HG03280 (cell line): ENCODE measurements at regions not wholly inside any gene's neighbourhood (a gene's known extent, or its start where the extent isn't known, plus 50 kb on each side); places are given as distances from the start of the nearest gene placed in this dataset.

ENCODE experiments used
- ATAC-seq: cut with Tn5 transposase; IDR thresholded peaks from one replicate; pipeline ENCODE4 v1.9.1; 2021; ENCODE audit warnings: mild to moderate bottlenecking, moderate library complexity; ENCODE audit not compliant: unreplicated experiment

- no peak for ATAC-seq
Measured at GRCh38 chr17:77409282-77410161, 268.8 kb downstream of the SEC14L1 start.

DNA sequence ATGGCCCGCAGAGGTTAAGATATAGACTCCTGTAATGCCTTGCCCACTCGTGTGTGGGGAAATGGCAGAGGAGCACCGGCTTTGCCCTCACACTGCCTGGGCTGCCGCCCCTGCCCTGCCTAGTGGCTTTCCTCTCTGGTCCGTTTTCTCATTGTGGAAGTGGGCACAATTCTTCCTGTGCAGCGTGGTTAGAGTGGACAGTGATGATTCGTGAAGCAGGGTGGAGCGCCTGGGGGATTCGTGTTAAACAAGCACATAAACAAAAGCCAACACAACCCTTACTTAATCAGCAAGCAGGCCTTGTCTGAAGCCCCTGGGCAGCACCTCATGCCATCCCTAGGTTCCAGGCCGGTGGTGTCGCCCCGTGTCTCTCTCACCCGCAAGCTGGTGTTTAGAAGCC is 269.7 kb downstream of the SEC14L1 start:
- no peak for ATAC-seq

- no peak for ATAC-seq
Measured at GRCh38 chr17:77414811-77415400, 274.1 kb downstream of the SEC14L1 start.

DNA sequence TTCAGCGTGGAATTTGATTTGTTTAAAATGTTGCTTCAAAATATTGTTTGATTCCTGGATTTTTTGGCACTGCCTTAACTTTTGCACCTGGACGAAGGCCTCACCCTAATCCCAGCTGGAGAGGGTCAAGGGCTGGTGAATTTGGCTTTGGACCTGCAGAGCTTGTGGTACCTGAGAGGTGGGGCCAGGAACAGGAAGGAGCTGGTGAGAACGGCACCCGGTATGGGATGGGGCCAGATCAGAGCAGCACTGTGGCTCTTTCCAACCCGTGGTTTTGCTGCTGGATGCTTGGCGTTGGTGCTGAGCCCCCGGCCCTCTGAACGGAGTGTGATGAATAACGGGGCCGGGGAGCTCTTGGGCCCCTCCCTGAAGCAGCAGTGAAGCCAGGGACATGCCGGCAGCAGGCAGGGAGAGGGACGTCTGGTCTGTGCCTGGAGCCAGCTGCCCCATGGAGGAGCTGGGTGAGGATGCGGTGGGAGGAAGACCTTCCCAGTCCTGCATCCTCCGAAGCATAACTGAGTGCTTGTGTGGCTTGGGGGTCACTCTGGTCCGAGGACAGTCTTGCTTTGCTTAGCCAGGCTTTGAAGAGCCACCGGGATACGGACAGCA is 275.4 kb downstream of the SEC14L1 start:
- no peak for ATAC-seq

GRCh38 chr17:77417575-77417974 is 276.8 kb downstream of the SEC14L1 start:
- no peak for ATAC-seq

- ATAC-seq = no peak
Measured at GRCh38 chr17:77418609-77419008, 277.8 kb downstream of the SEC14L1 start.

DNA sequence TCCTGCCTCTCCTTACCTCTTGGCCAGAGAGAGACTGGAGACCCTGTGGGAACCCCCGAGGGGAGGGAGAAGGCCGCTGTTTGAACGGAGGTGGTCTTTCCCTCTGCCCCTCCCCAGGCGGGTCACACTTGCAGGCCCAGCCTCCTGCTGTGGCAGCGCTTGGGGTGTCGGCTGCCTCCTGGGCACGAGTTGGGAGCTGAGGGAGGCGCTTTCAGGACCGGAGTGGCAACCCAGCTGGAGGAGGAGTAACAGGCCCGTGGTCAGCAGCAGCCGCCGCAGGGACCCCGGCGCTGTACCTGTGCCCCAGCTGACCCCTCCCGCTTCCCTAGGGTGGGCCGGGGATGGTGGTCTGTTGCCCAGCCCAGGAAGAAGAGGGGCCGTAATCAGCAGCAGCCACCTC is 278.3 kb downstream of the SEC14L1 start:
- ATAC-seq = no peak

DNA sequence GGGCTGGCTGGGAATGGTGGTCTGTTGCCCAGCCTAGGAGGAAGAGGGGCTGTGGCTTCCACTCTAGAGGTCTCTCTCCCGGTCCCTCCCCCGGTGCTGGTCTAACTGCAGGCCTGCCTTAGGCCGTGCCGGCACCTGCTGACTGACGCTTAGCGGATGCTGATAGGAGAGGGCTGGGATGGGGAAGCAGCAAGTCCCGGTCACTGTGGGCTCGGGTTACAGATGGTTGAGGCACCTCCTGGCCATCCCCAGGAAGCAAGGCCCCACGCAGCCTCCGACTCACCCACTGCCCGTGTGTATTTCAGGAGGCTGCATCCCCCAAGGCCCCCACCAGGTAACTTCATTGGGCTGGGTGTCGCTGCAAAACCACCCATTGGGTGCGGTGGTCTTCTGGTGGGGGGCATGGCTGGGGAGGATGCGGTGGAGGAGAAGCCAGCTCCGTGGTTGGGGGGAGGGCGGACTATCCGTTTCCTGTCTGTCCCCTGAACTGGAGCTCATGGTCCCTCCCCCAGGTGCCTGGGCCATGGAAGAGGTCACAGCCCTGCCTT is 278.9 kb downstream of the SEC14L1 start:
- ATAC-seq = no peak

- no peak for ATAC-seq
Measured at GRCh38 chr17:77420095-77420803, 279.5 kb downstream of the SEC14L1 start.

DNA sequence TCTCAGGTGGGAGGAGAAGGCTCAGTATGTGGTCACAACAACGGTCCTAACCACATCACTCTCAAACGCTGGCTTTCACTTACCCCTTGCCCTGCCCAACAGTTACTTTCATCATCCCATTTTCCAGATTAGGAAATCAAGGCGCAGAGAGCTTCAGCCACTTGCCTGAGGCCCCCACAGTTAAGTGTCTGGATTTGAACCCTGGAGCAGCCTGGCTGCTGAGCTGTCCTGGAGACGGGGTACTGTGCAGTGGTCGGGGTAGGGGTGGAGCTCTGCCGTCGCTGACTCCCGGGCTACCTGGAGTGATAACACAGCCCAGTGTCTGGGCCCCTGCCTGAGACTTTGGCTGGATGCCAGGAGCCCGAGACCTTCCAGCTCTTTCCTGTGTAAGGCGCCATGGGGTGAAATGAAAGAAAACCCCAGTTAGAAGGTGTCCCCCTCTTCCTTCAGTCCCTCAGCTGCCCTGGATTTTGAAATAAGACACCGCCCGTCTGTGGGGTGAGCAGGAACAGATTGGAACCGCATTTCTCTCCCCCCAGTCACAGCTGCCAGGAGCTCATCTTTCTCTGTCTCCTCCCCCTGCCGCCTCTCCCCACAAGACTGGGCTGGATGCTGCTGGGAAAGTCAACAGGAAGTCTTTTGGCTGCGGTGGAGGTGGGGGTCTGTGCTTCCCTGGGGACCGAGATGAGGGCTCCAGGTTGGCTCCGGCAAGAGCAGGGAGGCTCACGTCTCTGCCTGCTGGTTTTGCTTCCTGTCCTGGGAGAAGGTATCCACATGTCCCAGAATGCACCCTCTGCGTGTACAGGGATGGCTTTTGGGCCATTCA is 280.2 kb downstream of the SEC14L1 start:
- ATAC-seq = no peak

DNA sequence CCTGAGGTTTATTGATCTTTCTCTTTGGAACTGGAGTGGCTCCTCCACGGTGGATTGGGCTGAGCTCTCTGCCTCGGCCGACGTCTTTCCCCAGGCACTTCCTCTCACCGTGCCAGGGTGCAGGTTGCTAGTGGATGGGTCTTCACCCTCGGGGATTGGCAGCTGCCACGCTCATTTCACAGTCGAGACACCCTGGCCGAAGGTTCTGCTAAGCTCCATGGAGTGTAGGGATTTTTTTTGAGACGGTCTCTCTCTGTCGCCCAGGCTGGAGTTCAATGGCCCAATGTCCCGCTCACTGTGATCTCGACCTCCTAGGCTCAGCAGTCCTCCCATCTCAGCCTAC is 280.8 kb downstream of the SEC14L1 start:
- no peak for ATAC-seq

- ATAC-seq = no peak
Measured at GRCh38 chr17:77422104-77422747, 281.5 kb downstream of the SEC14L1 start.

DNA sequence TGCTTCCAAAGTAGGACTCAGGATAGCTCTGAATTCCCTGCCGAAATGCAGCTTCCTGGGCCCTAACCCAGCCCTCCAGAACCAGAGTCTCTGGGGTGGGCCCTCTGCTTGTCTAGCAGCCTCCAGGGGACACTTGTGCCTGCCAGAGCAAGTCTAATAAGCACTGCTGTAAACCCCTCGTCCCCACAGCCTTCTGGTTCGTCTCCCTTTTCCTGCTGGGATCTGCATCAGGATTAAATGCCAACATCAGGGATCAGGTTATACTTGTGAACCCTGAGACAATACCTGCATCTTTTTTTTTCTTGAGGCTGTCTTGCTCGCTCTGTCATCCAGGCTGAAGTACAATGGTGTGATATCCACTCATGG is 282.0 kb downstream of the SEC14L1 start:
- ATAC-seq = no peak

- no peak for ATAC-seq
Measured at GRCh38 chr17:77423589-77424451, 283.1 kb downstream of the SEC14L1 start.

DNA sequence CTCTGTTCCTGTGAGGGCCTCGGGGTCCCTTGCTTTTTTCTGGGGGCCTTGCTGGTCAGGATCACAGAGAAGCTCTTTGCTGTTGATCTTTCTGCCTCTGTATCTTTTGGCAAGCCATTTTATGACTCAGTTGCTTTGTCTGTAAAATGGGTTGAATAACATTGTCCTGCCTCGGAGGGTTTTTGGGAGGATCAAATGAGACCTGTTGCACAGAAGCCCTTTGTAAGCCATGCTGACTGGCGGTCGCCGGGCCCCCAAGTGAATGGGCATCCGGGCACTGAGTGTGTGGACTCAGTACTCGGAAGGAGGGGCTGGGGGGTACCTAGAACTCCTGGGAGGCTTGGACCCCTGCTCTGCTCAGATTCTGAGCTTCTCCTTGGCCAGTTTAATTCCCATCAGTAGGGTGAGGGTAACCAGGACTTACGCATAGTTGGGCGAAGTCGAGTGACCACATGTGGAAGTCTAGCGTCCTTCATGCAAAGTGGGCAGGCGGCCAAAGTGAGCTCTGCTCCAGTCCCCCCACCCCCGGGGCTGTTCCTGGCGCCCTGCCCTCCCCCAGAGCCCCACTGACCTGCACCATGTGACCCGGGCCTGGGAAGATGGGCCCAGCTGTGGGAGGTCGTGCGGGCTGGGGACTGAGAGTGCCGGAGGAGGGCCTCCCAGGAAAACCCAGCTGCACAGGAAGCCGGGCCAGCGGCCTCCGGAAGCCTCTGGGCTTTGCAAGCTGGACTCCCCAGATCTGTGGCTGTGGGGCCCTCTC is 284.0 kb downstream of the SEC14L1 start:
- no peak for ATAC-seq

DNA sequence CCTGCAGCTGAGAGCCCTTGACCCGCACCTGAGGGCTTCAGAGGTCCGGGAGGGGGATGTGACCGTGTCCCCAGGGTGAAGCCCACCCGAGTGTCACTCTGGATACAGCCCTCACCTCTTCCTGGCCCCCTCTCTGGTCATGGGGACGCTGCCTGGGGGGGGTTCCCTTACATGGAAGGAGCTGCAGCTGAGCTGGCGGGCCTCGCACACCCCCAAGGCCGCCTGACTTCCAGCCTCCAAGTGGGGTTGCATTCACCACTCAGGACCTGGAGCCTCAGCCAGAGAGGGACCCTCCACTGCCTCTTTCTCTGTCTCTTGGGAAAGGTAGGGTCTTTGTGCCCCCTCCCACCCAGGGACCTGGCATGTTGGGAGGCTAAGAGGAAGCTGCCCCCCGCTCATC is 284.6 kb downstream of the SEC14L1 start:
- ATAC-seq = no peak

GRCh38 chr17:77425791-77426641 is 285.2 kb downstream of the SEC14L1 start:
- ATAC-seq = no peak
